GM12872 (cell line): ENCODE measurements at regions not wholly inside any gene's neighbourhood (a gene's known extent, or its start where the extent isn't known, plus 50 kb on each side); places are given as distances from the start of the nearest gene placed in this dataset.

Experiments used
- TF ChIP-seq, protein P1 (sequence below): IDR thresholded peaks from 3 replicates; pipeline ENCODE4 v1.5.1; 2011; ENCODE audit warnings: low read depth, mild to moderate bottlenecking, low read length, moderate library complexity; ENCODE audit not compliant: insufficient read depth

DNA sequence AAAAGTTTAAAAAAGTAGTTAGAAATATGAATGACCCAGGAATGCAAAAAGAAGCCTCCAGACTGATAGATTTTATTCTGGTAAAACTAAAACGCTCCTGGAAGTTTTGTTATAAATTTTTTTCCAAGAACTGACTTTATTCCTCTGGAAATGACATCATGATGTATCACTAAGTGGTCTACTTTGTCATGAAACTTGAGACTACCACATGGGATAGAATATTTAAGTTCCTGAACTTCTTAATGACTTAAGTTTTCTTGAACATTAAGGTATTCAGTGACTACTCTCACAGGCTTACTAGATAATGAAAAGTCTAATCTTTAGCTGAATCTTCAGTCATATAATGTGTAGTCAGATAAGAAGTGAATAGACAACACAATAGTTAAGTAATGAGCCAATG lies 842.2 kb downstream of the USP25 start:
- TF ChIP-seq, protein P1, sequence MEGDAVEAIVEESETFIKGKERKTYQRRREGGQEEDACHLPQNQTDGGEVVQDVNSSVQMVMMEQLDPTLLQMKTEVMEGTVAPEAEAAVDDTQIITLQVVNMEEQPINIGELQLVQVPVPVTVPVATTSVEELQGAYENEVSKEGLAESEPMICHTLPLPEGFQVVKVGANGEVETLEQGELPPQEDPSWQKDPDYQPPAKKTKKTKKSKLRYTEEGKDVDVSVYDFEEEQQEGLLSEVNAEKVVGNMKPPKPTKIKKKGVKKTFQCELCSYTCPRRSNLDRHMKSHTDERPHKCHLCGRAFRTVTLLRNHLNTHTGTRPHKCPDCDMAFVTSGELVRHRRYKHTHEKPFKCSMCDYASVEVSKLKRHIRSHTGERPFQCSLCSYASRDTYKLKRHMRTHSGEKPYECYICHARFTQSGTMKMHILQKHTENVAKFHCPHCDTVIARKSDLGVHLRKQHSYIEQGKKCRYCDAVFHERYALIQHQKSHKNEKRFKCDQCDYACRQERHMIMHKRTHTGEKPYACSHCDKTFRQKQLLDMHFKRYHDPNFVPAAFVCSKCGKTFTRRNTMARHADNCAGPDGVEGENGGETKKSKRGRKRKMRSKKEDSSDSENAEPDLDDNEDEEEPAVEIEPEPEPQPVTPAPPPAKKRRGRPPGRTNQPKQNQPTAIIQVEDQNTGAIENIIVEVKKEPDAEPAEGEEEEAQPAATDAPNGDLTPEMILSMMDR: no peak

DNA sequence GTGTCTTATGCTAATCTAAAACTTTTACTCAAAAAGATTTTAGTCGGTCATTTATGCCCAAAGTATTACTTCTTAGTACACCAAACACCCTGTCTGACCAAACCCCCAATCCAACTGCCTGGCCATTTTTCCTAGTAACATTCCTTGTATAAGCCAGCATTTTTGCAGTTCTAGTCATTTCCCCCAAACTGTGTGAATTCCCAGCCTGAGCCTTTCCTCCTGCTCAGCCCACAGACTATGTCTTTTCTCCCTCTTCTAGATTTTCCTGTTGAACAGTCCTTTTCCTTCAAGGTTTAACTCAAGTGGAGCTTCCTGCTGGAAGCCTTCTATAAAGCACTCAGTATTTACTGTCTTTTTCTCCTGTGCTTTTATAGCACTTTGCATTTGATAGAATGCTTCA lies 843.8 kb downstream of the USP25 start:
- TF ChIP-seq, protein P1: no peak

DNA sequence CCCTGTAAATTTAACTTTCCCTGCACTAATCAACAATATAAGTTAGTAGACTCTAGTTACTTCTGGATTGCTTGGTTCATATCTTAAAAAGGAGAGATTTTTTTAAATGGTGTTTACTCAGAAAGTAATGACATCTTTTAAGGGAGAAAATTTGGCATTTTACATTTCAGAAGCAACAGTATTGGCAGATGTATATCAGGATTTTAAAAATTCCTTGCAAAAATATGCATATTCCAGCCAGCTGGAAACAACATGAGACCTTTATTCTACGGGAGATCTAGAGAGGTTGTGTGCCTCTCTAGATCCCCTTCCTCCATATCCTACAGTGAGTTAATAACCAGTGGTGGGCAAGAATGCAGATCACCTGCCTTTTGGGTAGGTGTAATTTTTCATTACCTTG lies 848.2 kb downstream of the USP25 start:
- TF ChIP-seq, protein P1: no peak

DNA sequence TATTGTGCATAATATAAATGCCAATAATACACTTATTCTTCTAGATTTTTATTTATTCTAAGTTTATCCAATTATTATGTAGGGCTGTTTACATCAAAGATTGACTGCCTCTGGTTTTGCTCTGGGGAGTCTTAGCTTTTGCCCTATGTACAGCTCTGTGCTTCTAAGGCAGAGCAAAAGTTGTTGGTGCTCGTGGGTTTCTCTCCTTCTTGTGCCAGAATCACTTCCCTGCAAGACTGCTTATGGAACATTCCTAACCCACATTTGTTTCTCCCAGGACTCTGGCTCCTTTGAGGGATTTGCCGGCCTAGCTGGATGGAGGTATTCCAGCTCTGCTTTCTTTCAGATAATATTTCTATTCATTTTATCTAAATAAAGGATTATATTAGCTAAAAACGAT lies 849.1 kb downstream of the USP25 start:
- TF ChIP-seq, protein P1: no peak

DNA sequence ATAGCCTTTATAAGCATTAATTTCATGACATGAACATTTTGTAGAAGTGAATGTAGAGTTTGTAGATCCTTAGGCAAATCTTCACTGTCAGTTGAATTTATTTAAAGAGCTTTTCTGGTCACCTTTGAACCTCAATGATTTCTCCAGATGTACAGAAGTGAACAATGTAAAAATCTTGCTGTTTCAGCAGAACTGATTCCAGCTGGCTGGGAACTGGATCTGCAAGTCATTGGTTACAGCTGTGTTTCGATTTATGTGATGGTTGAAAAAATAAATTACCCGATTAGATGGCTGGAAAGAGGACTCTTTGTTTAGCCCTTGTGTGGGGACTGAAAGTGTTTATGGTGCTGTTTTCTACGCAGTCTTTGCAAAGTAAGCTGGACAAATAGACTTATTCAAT lies 849.8 kb downstream of the USP25 start:
- TF ChIP-seq, protein P1: no peak

DNA sequence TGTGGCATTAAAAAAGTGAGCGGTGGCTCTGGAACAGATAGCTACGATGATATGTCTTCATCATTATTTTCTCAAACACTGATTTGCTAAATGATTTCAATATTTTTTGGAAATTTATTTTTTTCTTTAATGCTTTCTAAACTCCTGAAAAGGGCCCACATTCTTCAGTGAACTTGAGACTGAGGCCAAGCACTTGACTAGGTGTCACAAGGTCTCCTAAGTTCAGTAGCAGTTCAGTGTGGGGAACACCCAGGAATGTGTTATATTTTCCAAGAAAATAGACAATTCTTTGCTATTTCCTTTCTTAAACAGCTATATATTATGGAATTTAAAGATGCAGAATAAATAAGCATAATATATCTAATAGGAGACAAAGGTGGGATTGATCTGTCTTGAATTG lies 850.9 kb downstream of the USP25 start:
- TF ChIP-seq, protein P1: no peak

DNA sequence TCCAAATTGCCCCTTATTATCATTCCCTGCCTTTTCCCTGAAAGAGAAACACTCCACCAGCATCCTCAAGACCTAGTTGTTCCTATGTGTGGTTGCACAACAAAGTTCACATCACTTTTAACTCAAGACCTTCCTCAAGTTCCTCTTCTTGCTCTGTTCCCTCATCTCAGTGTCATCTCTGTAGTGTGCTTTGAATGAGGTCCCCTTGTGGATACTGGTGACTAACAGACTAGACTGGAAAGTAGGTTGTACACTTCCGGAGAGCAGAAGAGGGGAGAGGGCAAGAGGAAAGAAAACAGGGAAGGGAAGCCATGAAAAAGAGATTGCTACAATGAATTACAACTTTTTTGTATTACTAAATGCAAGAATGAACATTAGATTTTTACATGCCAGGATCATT lies 853.8 kb downstream of the USP25 start:
- TF ChIP-seq, protein P1: no peak

DNA sequence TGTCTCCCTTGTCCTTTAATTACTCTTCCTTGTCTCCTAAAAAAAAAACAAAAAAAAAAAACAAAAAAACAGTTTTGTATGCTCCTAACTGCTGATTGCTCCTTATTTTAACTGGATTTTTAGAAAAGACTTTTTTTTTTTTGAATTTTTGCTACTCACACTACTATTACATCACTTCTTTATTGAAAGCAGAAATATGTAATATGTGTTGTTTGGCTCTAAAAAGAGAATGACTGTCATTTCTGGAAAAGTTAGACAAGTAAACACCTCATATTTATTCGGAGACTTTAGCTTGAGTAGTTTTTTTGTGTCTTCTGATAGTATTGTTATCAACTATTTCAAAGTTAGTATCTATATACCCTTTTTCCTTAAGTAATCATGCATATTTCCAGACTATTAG lies 855.0 kb downstream of the USP25 start:
- TF ChIP-seq, protein P1: no peak
